ENCODE measurements at regions not wholly inside any gene's neighbourhood (a gene's known extent, or its start where the extent isn't known, plus 50 kb on each side); places are given as distances from the start of the nearest gene placed in this dataset.

- H3K4me3 ChIP-seq (ENCODE audit: low read depth, low read length): no peak overlapping the region
- H3K9me3 ChIP-seq (ENCODE audit: control insufficient read depth, insufficient read depth, low read length): no peaks in the 10 kb centered on the region
- peaks cover 4% of the 10 kb centered on the region for H3K27me3 ChIP-seq (ENCODE audit: control insufficient read depth, insufficient read depth, low read length)
- peaks cover 15% of the 10 kb centered on the region for H3K4me1 ChIP-seq (ENCODE audit: control insufficient read depth, insufficient read depth, low read length)
- no peaks in the 10 kb centered on the region for H3K36me3 ChIP-seq (ENCODE audit: control insufficient read depth, insufficient read depth, low read length)
- no peak overlapping the region for H3K27ac ChIP-seq (ENCODE audit: low read depth, low read length)
- no CpG with 5 or more reads among the region's 2 CpGs for WGBS (ENCODE audit: insufficient coverage)
- DNase-seq (ENCODE audit: low read depth in 4 of 6, low spot score in 6 of 6): no peak
Observed at GRCh38 chr2:236510034-236510433, 59.6 kb upstream of the ACKR3 start.

GRCh38 chr2:236511266-236511665 is 58.4 kb upstream of the ACKR3 start:
- Histone ChIP-seq H3K4me1 (ENCODE audit: control insufficient read depth, insufficient read depth, low read length) (peaks cover 9% of the 10 kb centered on the region), H3K36me3 (ENCODE audit: control insufficient read depth, insufficient read depth, low read length) (no peaks in the 10 kb centered on the region), H3K9me3 (ENCODE audit: control insufficient read depth, insufficient read depth, low read length) (no peaks in the 10 kb centered on the region), H3K27me3 (ENCODE audit: control insufficient read depth, insufficient read depth, low read length) (peaks cover 4% of the 10 kb centered on the region), H3K4me3 (ENCODE audit: low read depth, low read length) (no peak overlapping the region), H3K27ac (ENCODE audit: low read depth, low read length) (no peak overlapping the region)
- 69% methylated on average over 4 of the region's 5 CpGs for WGBS (ENCODE audit: insufficient coverage)
- peak in 1 of 6 donors; percentile 47 for DNase-seq (ENCODE audit: low read depth in 4 of 6, low spot score in 6 of 6)

GRCh38 chr2:236512267-236512666 is 57.4 kb upstream of the ACKR3 start:
- Histone ChIP-seq H3K9me3 (ENCODE audit: control insufficient read depth, insufficient read depth, low read length) (no peaks in the 10 kb centered on the region), H3K4me1 (ENCODE audit: control insufficient read depth, insufficient read depth, low read length) (peaks cover 5% of the 10 kb centered on the region), H3K27ac (ENCODE audit: low read depth, low read length) (no peak overlapping the region), H3K4me3 (ENCODE audit: low read depth, low read length) (no peak overlapping the region), H3K27me3 (ENCODE audit: control insufficient read depth, insufficient read depth, low read length) (peaks cover under 1% of the 10 kb centered on the region), H3K36me3 (ENCODE audit: control insufficient read depth, insufficient read depth, low read length) (no peaks in the 10 kb centered on the region)
- WGBS (ENCODE audit: insufficient coverage): 94% methylated on average over 5 of the region's 5 CpGs
- DNase-seq (ENCODE audit: low read depth in 4 of 6, low spot score in 6 of 6): no peak

GRCh38 chr2:236512902-236513435 is 56.7 kb upstream of the ACKR3 start:
- DNase-seq (ENCODE audit: low read depth in 4 of 6, low spot score in 6 of 6): peak in 3 of 6 donors; percentile 14 to 65 (median 57)
- Histone ChIP-seq H3K36me3 (ENCODE audit: control insufficient read depth, insufficient read depth, low read length) (no peaks in the 10 kb centered on the region), H3K9me3 (ENCODE audit: control insufficient read depth, insufficient read depth, low read length) (no peaks in the 10 kb centered on the region), H3K27ac (ENCODE audit: low read depth, low read length) (no peak overlapping the region), H3K4me1 (ENCODE audit: control insufficient read depth, insufficient read depth, low read length) (no peaks in the 10 kb centered on the region), H3K27me3 (ENCODE audit: control insufficient read depth, insufficient read depth, low read length) (no peaks in the 10 kb centered on the region), H3K4me3 (ENCODE audit: low read depth, low read length) (no peak overlapping the region)
- WGBS (ENCODE audit: insufficient coverage): 30% methylated on average over 6 of the region's 7 CpGs

- no peaks in the 10 kb centered on the region for H3K36me3 ChIP-seq (ENCODE audit: control insufficient read depth, insufficient read depth, low read length)
- no peak overlapping the region for H3K27ac ChIP-seq (ENCODE audit: low read depth, low read length)
- WGBS (ENCODE audit: insufficient coverage): 93% methylated on average over 8 of the region's 8 CpGs
- no peaks in the 10 kb centered on the region for H3K9me3 ChIP-seq (ENCODE audit: control insufficient read depth, insufficient read depth, low read length)
- no peak for DNase-seq (ENCODE audit: low read depth in 4 of 6, low spot score in 6 of 6)
- H3K4me3 ChIP-seq (ENCODE audit: low read depth, low read length): no peak overlapping the region
- H3K4me1 ChIP-seq (ENCODE audit: control insufficient read depth, insufficient read depth, low read length): no peaks in the 10 kb centered on the region
- no peaks in the 10 kb centered on the region for H3K27me3 ChIP-seq (ENCODE audit: control insufficient read depth, insufficient read depth, low read length)
Observed at GRCh38 chr2:236513956-236514355, 55.7 kb upstream of the ACKR3 start.

GRCh38 chr2:236516708-236517107 is 52.9 kb upstream of the ACKR3 start:
- H3K27me3 ChIP-seq (ENCODE audit: control insufficient read depth, insufficient read depth, low read length): no peaks in the 10 kb centered on the region
- DNase-seq (ENCODE audit: low read depth in 4 of 6, low spot score in 6 of 6): no peak
- no peak overlapping the region for H3K27ac ChIP-seq (ENCODE audit: low read depth, low read length)
- no peak overlapping the region for H3K4me3 ChIP-seq (ENCODE audit: low read depth, low read length)
- no peaks in the 10 kb centered on the region for H3K36me3 ChIP-seq (ENCODE audit: control insufficient read depth, insufficient read depth, low read length)
- H3K9me3 ChIP-seq (ENCODE audit: control insufficient read depth, insufficient read depth, low read length): no peaks in the 10 kb centered on the region
- no peaks in the 10 kb centered on the region for H3K4me1 ChIP-seq (ENCODE audit: control insufficient read depth, insufficient read depth, low read length)
- 91% methylated on average over 4 of the region's 6 CpGs for WGBS (ENCODE audit: insufficient coverage)

GRCh38 chr2:236517251-236518031 is 52.2 kb upstream of the ACKR3 start:
- 51% methylated on average over 5 of the region's 11 CpGs for WGBS (ENCODE audit: insufficient coverage)
- H3K4me1 ChIP-seq (ENCODE audit: control insufficient read depth, insufficient read depth, low read length): no peaks in the 10 kb centered on the region
- no peaks in the 10 kb centered on the region for H3K9me3 ChIP-seq (ENCODE audit: control insufficient read depth, insufficient read depth, low read length)
- no peaks in the 10 kb centered on the region for H3K27me3 ChIP-seq (ENCODE audit: control insufficient read depth, insufficient read depth, low read length)
- H3K4me3 ChIP-seq (ENCODE audit: low read depth, low read length): no peak overlapping the region
- H3K36me3 ChIP-seq (ENCODE audit: control insufficient read depth, insufficient read depth, low read length): no peaks in the 10 kb centered on the region
- no peak overlapping the region for H3K27ac ChIP-seq (ENCODE audit: low read depth, low read length)
- peak in 1 of 6 donors; percentile 43 for DNase-seq (ENCODE audit: low read depth in 4 of 6, low spot score in 6 of 6)
